HEK293 (cell line): ENCODE measurements at regions not wholly inside any gene's neighbourhood (a gene's known extent, or its start where the extent isn't known, plus 50 kb on each side); places are given as distances from the start of the nearest gene placed in this dataset.

Source experiments
- CTCF ChIA-PET: fragments of 350-600 bp; formaldehyde crosslinking; extraction: SDS; loops from one replicate; lab custom pipeline; 2021; ENCODE audit warnings: antibody characterized with exemption; lab: Yijun Ruan, JAX
- POLR2A ChIA-PET: fragments of 300-600 bp; formaldehyde crosslinking; extraction: SDS; loops from one replicate; lab custom pipeline; 2020; ENCODE audit warnings: antibody characterized with exemption, inconsistent platforms; lab: Yijun Ruan, JAX
- H3K27ac ChIP-seq: fragments of 200-500 bp; sonication (Bioruptor generic); 2 replicates; pipeline ENCODE4 v1.5.1; 2014; ENCODE audit warnings: low read depth, low read length, control low read depth, inconsistent platforms; ENCODE audit errors: extremely low read depth
- H3K36me3 ChIP-seq, 2 experiments: fragments of 200-500 bp in 1 of 2; sonication (Bioruptor generic) in 1 of 2; 1 replicate in 1 of 2; 2 replicates in 1 of 2; pipeline ENCODE4 v1.5.1; 2014 to 2017; ENCODE audit warnings: inconsistent platforms in 2 of 2, low read length in 2 of 2; ENCODE audit not compliant: control insufficient read depth in 2 of 2, insufficient read depth in 1 of 2
- H3K4me1 ChIP-seq: fragments of 200-500 bp; sonication (Bioruptor generic); 2 replicates; pipeline ENCODE4 v1.5.1; 2014; ENCODE audit warnings: mild to moderate bottlenecking, low read length, inconsistent platforms; ENCODE audit not compliant: control insufficient read depth, insufficient read depth
- H3K4me3 ChIP-seq: 2 replicates; pipeline ENCODE4 v1.5.1; 2011; ENCODE audit warnings: low read depth, mild to moderate bottlenecking, control low read depth, low read length, moderate library complexity
- H3K9me3 ChIP-seq: fragments of 200-500 bp; sonication (Bioruptor generic); 2 replicates; pipeline ENCODE4 v1.5.1; 2014; ENCODE audit warnings: low read depth, low read length, inconsistent platforms; ENCODE audit not compliant: control insufficient read depth, insufficient read depth
- FEZF1 ChIP-seq: fragments of 450-650 bp; formaldehyde crosslinking; IDR thresholded peaks from 2 replicates; pipeline ENCODE4 v1.5.1; 2016; ENCODE audit warnings: missing biosample characterization, missing genetic modification characterization
- GLI2 ChIP-seq: fragments of 450-650 bp; formaldehyde crosslinking; IDR thresholded peaks from 2 replicates; pipeline ENCODE4; 2017; ENCODE audit warnings: missing biosample characterization, missing genetic modification characterization, low read depth, borderline replicate concordance
- GLI4 ChIP-seq: fragments of 450-650 bp; formaldehyde crosslinking; IDR thresholded peaks from 2 replicates; pipeline ENCODE4 v1.5.1; 2016; ENCODE audit warnings: missing biosample characterization, missing genetic modification characterization
- IKZF3 ChIP-seq: fragments of 450-650 bp; IDR thresholded peaks from 2 replicates; pipeline ENCODE4 v1.5.0; 2018; ENCODE audit warnings: missing biosample characterization, mild to moderate bottlenecking, missing genetic modification characterization, moderate library complexity
- KLF9 ChIP-seq: fragments of 450-650 bp; formaldehyde crosslinking; IDR thresholded peaks from 2 replicates; pipeline ENCODE4 v1.5.1; 2016; ENCODE audit warnings: missing biosample characterization, missing genetic modification characterization, low read depth
- ZBTB17 ChIP-seq: fragments of 450-650 bp; formaldehyde crosslinking; IDR thresholded peaks from 2 replicates; pipeline ENCODE4 v1.5.1; 2016; ENCODE audit warnings: missing biosample characterization, missing genetic modification characterization
- ZBTB48 ChIP-seq: fragments of 450-650 bp; formaldehyde crosslinking; IDR thresholded peaks from 2 replicates; pipeline ENCODE4 v1.5.1; 2016; ENCODE audit warnings: missing biosample characterization, missing genetic modification characterization
- ZFP69B ChIP-seq: fragments of 450-650 bp; formaldehyde crosslinking; IDR thresholded peaks from 2 replicates; pipeline ENCODE4 v1.5.1; 2016; ENCODE audit warnings: missing biosample characterization, missing genetic modification characterization
- ZNF112 ChIP-seq: fragments of 450-650 bp; formaldehyde crosslinking; IDR thresholded peaks from 2 replicates; pipeline ENCODE4 v1.5.0; 2017; ENCODE audit warnings: missing biosample characterization, missing genetic modification characterization
- ZNF16 ChIP-seq: fragments of 450-650 bp; formaldehyde crosslinking; IDR thresholded peaks from 2 replicates; pipeline ENCODE4 v1.5.1; 2016; ENCODE audit warnings: low read depth, missing biosample characterization, missing genetic modification characterization
- ZNF335 ChIP-seq: fragments of 450-650 bp; formaldehyde crosslinking; conservative IDR thresholded peaks from 2 replicates; pipeline ENCODE4 v1.5.1; 2016; ENCODE audit warnings: missing biosample characterization, missing genetic modification characterization
- ZNF341 ChIP-seq: fragments of 450-650 bp; formaldehyde crosslinking; IDR thresholded peaks from 2 replicates; pipeline ENCODE4; 2016; ENCODE audit warnings: low read depth, missing biosample characterization, missing genetic modification characterization
- ZNF362 ChIP-seq: fragments of 450-650 bp; formaldehyde crosslinking; IDR thresholded peaks from 2 replicates; pipeline ENCODE4 v1.5.1; 2016; ENCODE audit warnings: missing biosample characterization, missing genetic modification characterization
- ZNF510 ChIP-seq: fragments of 450-650 bp; formaldehyde crosslinking; IDR thresholded peaks from 2 replicates; pipeline ENCODE4 v1.5.1; 2018; ENCODE audit warnings: mild to moderate bottlenecking, missing genetic modification characterization, missing biosample characterization; ENCODE audit not compliant: insufficient replicate concordance
- ZNF555 ChIP-seq: fragments of 450-650 bp; formaldehyde crosslinking; conservative IDR thresholded peaks from 2 replicates; pipeline ENCODE4 v1.5.1; 2017; ENCODE audit warnings: missing biosample characterization, mild to moderate bottlenecking, missing genetic modification characterization, inconsistent platforms
- ZNF560 ChIP-seq: fragments of 450-650 bp; formaldehyde crosslinking; IDR thresholded peaks from 2 replicates; pipeline ENCODE4 v1.5.1; 2017; ENCODE audit warnings: missing biosample characterization, missing genetic modification characterization, borderline replicate concordance
- ZNF580 ChIP-seq: fragments of 450-650 bp; formaldehyde crosslinking; IDR thresholded peaks from 2 replicates; pipeline ENCODE4 v1.5.1; 2016; ENCODE audit warnings: missing biosample characterization, missing genetic modification characterization
- ZNF660 ChIP-seq: fragments of 450-650 bp; IDR thresholded peaks from 2 replicates; pipeline ENCODE4 v1.5.1; 2018; ENCODE audit warnings: missing biosample characterization, mild to moderate bottlenecking, missing genetic modification characterization
- ZNF670 ChIP-seq: fragments of 450-650 bp; formaldehyde crosslinking; IDR thresholded peaks from 2 replicates; pipeline ENCODE4 v1.5.1; 2016; ENCODE audit warnings: missing biosample characterization, missing genetic modification characterization, low read depth
- ZNF768 ChIP-seq: fragments of 450-650 bp; formaldehyde crosslinking; IDR thresholded peaks from 2 replicates; pipeline ENCODE4 v1.5.1; 2018; ENCODE audit warnings: missing biosample characterization, mild to moderate bottlenecking, missing genetic modification characterization
- ZNF791 ChIP-seq: fragments of 450-650 bp; formaldehyde crosslinking; IDR thresholded peaks from 2 replicates; pipeline ENCODE4 v1.5.1; 2016; ENCODE audit warnings: missing biosample characterization, missing genetic modification characterization
- ZNF837 ChIP-seq: fragments of 450-650 bp; formaldehyde crosslinking; IDR thresholded peaks from 2 replicates; pipeline ENCODE4 v1.5.1; 2016; ENCODE audit warnings: missing biosample characterization, missing genetic modification characterization
- ZNF843 ChIP-seq: fragments of 450-650 bp; formaldehyde crosslinking; IDR thresholded peaks from 2 replicates; pipeline ENCODE4 v1.5.1; 2016; ENCODE audit warnings: missing biosample characterization, missing genetic modification characterization
- ZSCAN23 ChIP-seq: fragments of 450-650 bp; formaldehyde crosslinking; IDR thresholded peaks from 2 replicates; pipeline ENCODE4 v1.5.1; 2016; ENCODE audit warnings: missing biosample characterization, missing genetic modification characterization
- ZSCAN30 ChIP-seq: fragments of 450-650 bp; IDR thresholded peaks from 2 replicates; pipeline ENCODE4 v1.5.1; 2018; ENCODE audit warnings: missing biosample characterization, mild to moderate bottlenecking, missing genetic modification characterization, moderate library complexity
- ZXDB ChIP-seq: fragments of 450-650 bp; formaldehyde crosslinking; IDR thresholded peaks from 2 replicates; pipeline ENCODE4 v1.5.1; 2016; ENCODE audit warnings: missing biosample characterization, missing genetic modification characterization
- TF ChIP-seq, protein P1 (sequence below): fragments of 450-650 bp; formaldehyde crosslinking; IDR thresholded peaks from 2 replicates; pipeline ENCODE4 v1.5.1; 2016; ENCODE audit warnings: missing biosample characterization, missing genetic modification characterization, borderline replicate concordance
- TF ChIP-seq, protein P2 (sequence below): fragments of 450-650 bp; formaldehyde crosslinking; IDR thresholded peaks from 2 replicates; pipeline ENCODE4 v1.5.1; 2016; ENCODE audit warnings: missing biosample characterization, missing genetic modification characterization

DNA sequence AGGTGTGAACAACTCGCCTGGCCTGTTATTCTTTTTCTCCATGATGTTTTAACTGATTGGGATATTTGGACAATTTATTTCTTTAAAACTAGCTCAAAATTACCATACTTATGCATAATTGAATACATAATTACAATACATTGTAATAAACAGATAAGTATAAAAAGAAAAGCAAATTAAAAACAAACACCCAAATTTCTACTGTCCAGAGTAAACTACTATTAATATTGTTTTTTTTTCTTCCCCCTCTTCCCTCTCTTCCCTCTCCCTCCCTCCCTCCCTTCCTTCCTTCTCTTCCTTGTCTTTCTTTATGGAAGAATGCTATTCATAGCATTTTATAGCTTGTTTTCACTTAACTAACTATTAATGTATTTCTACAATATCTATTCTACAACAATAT lies 117.7 kb upstream of the IVNS1ABP start:
- ChIA-PET POLR2A (no interaction called here), CTCF (no interaction called here)
- Histone ChIP-seq H3K4me3 (no peak overlapping the region), H3K9me3 (no peaks in the 10 kb centered on the region), H3K4me1 (peaks cover 3% of the 10 kb centered on the region; the same call in 1 of the 2 replicates)
- TF ChIP-seq ZNF560 (tag by site-specific recombination) = no peak
- no peak for TF ChIP-seq ZNF112 (tag by site-specific recombination)
- TF ChIP-seq GLI2 (tag by site-specific recombination) = no peak
- TF ChIP-seq, all 188 proteins: peak for 0
- Histone ChIP-seq H3K36me3 (no peaks in the 10 kb centered on the region), H3K27ac (no peak overlapping the region)

DNA sequence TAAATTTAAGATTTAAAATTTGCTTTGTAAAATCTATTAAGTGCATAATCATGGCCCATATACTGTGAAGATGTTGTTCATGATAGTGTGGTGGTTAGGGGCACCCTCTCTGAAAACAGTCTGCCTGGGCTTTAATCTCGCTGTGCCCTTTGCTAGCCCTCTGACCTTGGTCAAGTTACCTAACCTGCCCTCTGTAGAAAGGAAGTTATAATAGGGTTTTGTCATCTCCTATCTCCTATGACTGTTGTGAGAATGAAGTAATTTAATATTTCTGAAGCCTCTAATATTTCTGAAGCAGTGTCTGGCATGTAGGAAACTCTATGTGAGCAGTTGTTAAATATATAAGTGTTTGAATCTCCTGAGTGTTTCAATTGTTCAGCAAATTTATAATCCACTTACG lies 116.6 kb upstream of the IVNS1ABP start:
- Histone ChIP-seq H3K4me1 (no peaks in the 10 kb centered on the region), H3K9me3 (no peaks in the 10 kb centered on the region), H3K36me3 (no peaks in the 10 kb centered on the region), H3K4me3 (no peak overlapping the region), H3K27ac (no peak overlapping the region)
- CTCF ChIA-PET = interaction anchor here (0.6 kb wide), 1 partner anchor 12 kb away, joined by 4 read pairs; no protein-coding TSS in a partner anchor
- POLR2A ChIA-PET = no interaction called here
- TF ChIP-seq ZNF362 (tag by site-specific recombination) (no peak), ZNF16 (tag by site-specific recombination) (no peak), ZNF843 (tag by site-specific recombination) (no peak), ZNF768 (tag by site-specific recombination) (no peak), ZNF510 (tag by site-specific recombination) (no peak), ZNF660 (tag by site-specific recombination) (no peak), ZFP69B (no peak), IKZF3 (tag by site-specific recombination) (no peak), ZSCAN30 (tag by site-specific recombination) (no peak), ZNF341 (tag by site-specific recombination) (no peak), ZNF580 (no peak), ZBTB48 (tag by site-specific recombination) (no peak), ZXDB (no peak)
- TF ChIP-seq, protein P1, sequence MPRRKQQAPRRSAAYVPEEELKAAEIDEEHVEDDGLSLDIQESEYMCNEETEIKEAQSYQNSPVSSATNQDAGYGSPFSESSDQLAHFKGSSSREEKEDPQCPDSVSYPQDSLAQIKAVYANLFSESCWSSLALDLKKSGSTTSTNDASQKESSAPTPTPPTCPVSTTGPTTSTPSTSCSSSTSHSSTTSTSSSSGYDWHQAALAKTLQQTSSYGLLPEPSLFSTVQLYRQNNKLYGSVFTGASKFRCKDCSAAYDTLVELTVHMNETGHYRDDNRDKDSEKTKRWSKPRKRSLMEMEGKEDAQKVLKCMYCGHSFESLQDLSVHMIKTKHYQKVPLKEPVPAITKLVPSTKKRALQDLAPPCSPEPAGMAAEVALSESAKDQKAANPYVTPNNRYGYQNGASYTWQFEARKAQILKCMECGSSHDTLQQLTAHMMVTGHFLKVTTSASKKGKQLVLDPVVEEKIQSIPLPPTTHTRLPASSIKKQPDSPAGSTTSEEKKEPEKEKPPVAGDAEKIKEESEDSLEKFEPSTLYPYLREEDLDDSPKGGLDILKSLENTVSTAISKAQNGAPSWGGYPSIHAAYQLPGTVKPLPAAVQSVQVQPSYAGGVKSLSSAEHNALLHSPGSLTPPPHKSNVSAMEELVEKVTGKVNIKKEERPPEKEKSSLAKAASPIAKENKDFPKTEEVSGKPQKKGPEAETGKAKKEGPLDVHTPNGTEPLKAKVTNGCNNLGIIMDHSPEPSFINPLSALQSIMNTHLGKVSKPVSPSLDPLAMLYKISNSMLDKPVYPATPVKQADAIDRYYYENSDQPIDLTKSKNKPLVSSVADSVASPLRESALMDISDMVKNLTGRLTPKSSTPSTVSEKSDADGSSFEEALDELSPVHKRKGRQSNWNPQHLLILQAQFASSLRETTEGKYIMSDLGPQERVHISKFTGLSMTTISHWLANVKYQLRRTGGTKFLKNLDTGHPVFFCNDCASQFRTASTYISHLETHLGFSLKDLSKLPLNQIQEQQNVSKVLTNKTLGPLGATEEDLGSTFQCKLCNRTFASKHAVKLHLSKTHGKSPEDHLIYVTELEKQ (tag by site-specific recombination) = no peak

GRCh38 chr1:185432948-185433347 lies 115.9 kb upstream of the IVNS1ABP start:
- CTCF ChIA-PET = no interaction called here
- POLR2A ChIA-PET = no interaction called here
- Histone ChIP-seq H3K36me3 (no peaks in the 10 kb centered on the region), H3K4me1 (no peaks in the 10 kb centered on the region), H3K27ac (no peak overlapping the region), H3K9me3 (no peaks in the 10 kb centered on the region), H3K4me3 (no peak overlapping the region)
- TF ChIP-seq ZSCAN23 (no peak), GLI4 (tag by site-specific recombination) (no peak), ZBTB17 (tag by site-specific recombination) (no peak), ZNF335 (tag by site-specific recombination) (no peak), ZNF791 (no peak), ZNF670 (tag by site-specific recombination) (no peak), FEZF1 (tag by site-specific recombination) (no peak), ZNF837 (no peak), ZNF555 (tag by site-specific recombination) (no peak), KLF9 (tag by site-specific recombination) (no peak)
- TF ChIP-seq, protein P2, sequence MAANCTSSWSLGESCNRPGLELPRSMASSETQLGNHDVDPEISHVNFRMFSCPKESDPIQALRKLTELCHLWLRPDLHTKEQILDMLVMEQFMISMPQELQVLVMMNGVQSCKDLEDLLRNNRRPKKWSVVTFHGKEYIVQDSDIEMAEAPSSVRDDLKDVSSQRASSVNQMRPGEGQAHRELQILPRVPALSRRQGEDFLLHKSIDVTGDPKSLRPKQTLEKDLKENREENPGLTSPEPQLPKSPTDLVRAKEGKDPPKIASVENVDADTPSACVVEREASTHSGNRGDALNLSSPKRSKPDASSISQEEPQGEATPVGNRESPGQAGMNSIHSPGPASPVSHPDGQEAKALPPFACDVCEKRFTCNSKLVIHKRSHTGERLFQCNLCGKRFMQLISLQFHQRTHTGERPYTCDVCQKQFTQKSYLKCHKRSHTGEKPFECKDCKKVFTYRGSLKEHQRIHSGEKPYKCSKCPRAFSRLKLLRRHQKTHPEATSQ = no peak
